ENCODE measurements at regions not wholly inside any gene's neighbourhood (a gene's known extent, or its start where the extent isn't known, plus 50 kb on each side); places are given as distances from the start of the nearest gene placed in this dataset.

GRCh38 chr2:8435608-8436007, 246.2 kb upstream of the ID2 start:
- no peak overlapping the region for H3K9ac ChIP-seq (ENCODE audit: low read depth in 1 of 2, low read length in 2 of 2)
- H3K36me3 ChIP-seq (ENCODE audit: control insufficient read depth in 4 of 4, insufficient read depth in 3 of 4, low read depth in 1 of 4, low read length in 3 of 4), result no peaks in the 10 kb centered on the region

GRCh38 chr2:8436585-8436984, 245.3 kb upstream of the ID2 start:
- no peak for DNase-seq (ENCODE audit: low spot score)
- Histone ChIP-seq H3K4me3 (ENCODE audit: low read depth in 1 of 3, low read length in 3 of 3) (no peak overlapping the region), H3K9ac (ENCODE audit: low read depth in 1 of 2, low read length in 2 of 2) (no peak overlapping the region), H3K4me1 (ENCODE audit: control insufficient read depth in 4 of 4, insufficient read depth in 4 of 4, low read length in 3 of 4) (peaks cover 4 to 14% (median 10%) of the 10 kb centered on the region in 4 donors), H3K36me3 (ENCODE audit: control insufficient read depth in 4 of 4, insufficient read depth in 3 of 4, low read depth in 1 of 4, low read length in 3 of 4) (no peaks in the 10 kb centered on the region), H3K9me3 (ENCODE audit: control insufficient read depth in 4 of 4, low read length in 3 of 4) (no peaks in the 10 kb centered on the region), H3K27me3 (ENCODE audit: control insufficient read depth in 4 of 4, insufficient read depth in 4 of 4, low read length in 3 of 4) (no peaks in the 10 kb centered on the region), H3K27ac (ENCODE audit: low read depth in 1 of 2, low read length in 2 of 2) (no peak overlapping the region)
- TF ChIP-seq FOXA1 (IDR thresholded peaks at IDR 0.05) (no peak), RXRA (IDR thresholded peaks at IDR 0.05) (no peak), ZBTB33 (IDR thresholded peaks at IDR 0.05) (no peak), YY1 (IDR thresholded peaks at IDR 0.05) (no peak), SP1 (IDR thresholded peaks at IDR 0.05) (no peak), ATF3 (IDR thresholded peaks at IDR 0.05) (no peak), RAD21 (IDR thresholded peaks at IDR 0.05) (no peak)
- WGBS, result 96% methylated on average over 3 of the region's 3 CpGs

More at GRCh38 chr2:8435608-8436007, 246.2 kb upstream of the ID2 start:
- H3K27me3 ChIP-seq (ENCODE audit: control insufficient read depth in 4 of 4, insufficient read depth in 4 of 4, low read length in 3 of 4), result no peaks in the 10 kb centered on the region
- H3K27ac ChIP-seq (ENCODE audit: low read depth in 1 of 2, low read length in 2 of 2), result no peak overlapping the region
- 93% methylated on average over 4 of the region's 4 CpGs for WGBS
- H3K4me1 ChIP-seq (ENCODE audit: control insufficient read depth in 4 of 4, insufficient read depth in 4 of 4, low read length in 3 of 4), result peaks cover 2 to 14% (median 9%) of the 10 kb centered on the region in 4 donors
- no peak for DNase-seq (ENCODE audit: low spot score)
- H3K4me3 ChIP-seq (ENCODE audit: low read depth in 1 of 3, low read length in 3 of 3), result no peak overlapping the region
- no peaks in the 10 kb centered on the region for H3K9me3 ChIP-seq (ENCODE audit: control insufficient read depth in 4 of 4, low read length in 3 of 4)
- TF ChIP-seq HNF4A (conservative IDR thresholded peaks at IDR 0.05), result no peak
- no peak for TF ChIP-seq GABPA (IDR thresholded peaks at IDR 0.05 in 1 of 2, conservative IDR thresholded peaks at IDR 0.05 in 1 of 2)
- no peak for TF ChIP-seq EGR1 (IDR thresholded peaks at IDR 0.05; ENCODE audit: low read depth in 2 of 2)
- TF ChIP-seq SP1 (IDR thresholded peaks at IDR 0.05), result no peak
- TF ChIP-seq FOXA1 (IDR thresholded peaks at IDR 0.05), result no peak
- no peak for TF ChIP-seq HNF4G (IDR thresholded peaks at IDR 0.05)
- TF ChIP-seq ZBTB33 (IDR thresholded peaks at IDR 0.05), result no peak
- no peak for TF ChIP-seq RXRA (IDR thresholded peaks at IDR 0.05)
- no peak for TF ChIP-seq YY1 (IDR thresholded peaks at IDR 0.05)
- no peak for TF ChIP-seq ATF3 (IDR thresholded peaks at IDR 0.05)

GRCh38 chr2:8437228-8437948, 244.5 kb upstream of the ID2 start:
- Histone ChIP-seq H3K27ac (ENCODE audit: low read depth in 1 of 2, low read length in 2 of 2) (no peak overlapping the region), H3K36me3 (ENCODE audit: control insufficient read depth in 4 of 4, insufficient read depth in 3 of 4, low read depth in 1 of 4, low read length in 3 of 4) (no peaks in the 10 kb centered on the region), H3K9me3 (ENCODE audit: control insufficient read depth in 4 of 4, low read length in 3 of 4) (no peaks in the 10 kb centered on the region), H3K27me3 (ENCODE audit: control insufficient read depth in 4 of 4, insufficient read depth in 4 of 4, low read length in 3 of 4) (no peaks in the 10 kb centered on the region), H3K9ac (ENCODE audit: low read depth in 1 of 2, low read length in 2 of 2) (no peak overlapping the region), H3K4me3 (ENCODE audit: low read depth in 1 of 3, low read length in 3 of 3) (no peak overlapping the region), H3K4me1 (ENCODE audit: control insufficient read depth in 4 of 4, insufficient read depth in 4 of 4, low read length in 3 of 4) (peaks cover 4 to 14% (median 10%) of the 10 kb centered on the region in 4 donors)
- TF ChIP-seq JUND (IDR thresholded peaks at IDR 0.05) (no peak), EGR1 (IDR thresholded peaks at IDR 0.05; ENCODE audit: low read depth in 2 of 2) (no peak), YY1 (IDR thresholded peaks at IDR 0.05) (no peak), CTCF (IDR thresholded peaks at IDR 0.05; ENCODE audit: low read depth, low read length, missing input control) (no peak), REST (IDR thresholded peaks at IDR 0.05) (no peak)
- no peak for DNase-seq (ENCODE audit: low spot score)
- WGBS, result 97% methylated on average over 9 of the region's 9 CpGs
